ENCODE measurements at regions not wholly inside any gene's neighbourhood (a gene's known extent, or its start where the extent isn't known, plus 50 kb on each side); places are given as distances from the start of the nearest gene placed in this dataset.

GRCh38 chrX:9329056-9329455 lies 135.8 kb upstream of the TBL1X start:
- TF ChIP-seq CBFB (IDR thresholded peaks at IDR 0.05; ENCODE audit: low read depth) (no peak), GABPA (IDR thresholded peaks at IDR 0.05; ENCODE audit: low read depth) (no peak), MTA2 (IDR thresholded peaks at IDR 0.05; ENCODE audit: low read depth) (no peak), CEBPB (IDR thresholded peaks at IDR 0.05; ENCODE audit: borderline replicate concordance in 1 of 2, low read depth in 2 of 2, low read length in 2 of 2) (no peak), POLR2A (IDR thresholded peaks at IDR 0.05; ENCODE audit: low read depth, low read length) (no peak), HCFC1 (IDR thresholded peaks at IDR 0.05; ENCODE audit: low read length) (no peak)
- TF ChIP-seq, protein P1, sequence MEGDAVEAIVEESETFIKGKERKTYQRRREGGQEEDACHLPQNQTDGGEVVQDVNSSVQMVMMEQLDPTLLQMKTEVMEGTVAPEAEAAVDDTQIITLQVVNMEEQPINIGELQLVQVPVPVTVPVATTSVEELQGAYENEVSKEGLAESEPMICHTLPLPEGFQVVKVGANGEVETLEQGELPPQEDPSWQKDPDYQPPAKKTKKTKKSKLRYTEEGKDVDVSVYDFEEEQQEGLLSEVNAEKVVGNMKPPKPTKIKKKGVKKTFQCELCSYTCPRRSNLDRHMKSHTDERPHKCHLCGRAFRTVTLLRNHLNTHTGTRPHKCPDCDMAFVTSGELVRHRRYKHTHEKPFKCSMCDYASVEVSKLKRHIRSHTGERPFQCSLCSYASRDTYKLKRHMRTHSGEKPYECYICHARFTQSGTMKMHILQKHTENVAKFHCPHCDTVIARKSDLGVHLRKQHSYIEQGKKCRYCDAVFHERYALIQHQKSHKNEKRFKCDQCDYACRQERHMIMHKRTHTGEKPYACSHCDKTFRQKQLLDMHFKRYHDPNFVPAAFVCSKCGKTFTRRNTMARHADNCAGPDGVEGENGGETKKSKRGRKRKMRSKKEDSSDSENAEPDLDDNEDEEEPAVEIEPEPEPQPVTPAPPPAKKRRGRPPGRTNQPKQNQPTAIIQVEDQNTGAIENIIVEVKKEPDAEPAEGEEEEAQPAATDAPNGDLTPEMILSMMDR (IDR thresholded peaks at IDR 0.05 in 2 of 3, conservative IDR thresholded peaks at IDR 0.05 in 1 of 3; ENCODE audit: control insufficient read depth in 2 of 3, extremely low read depth in 1 of 3, insufficient read depth in 1 of 3, low read depth in 3 of 3, low read length in 3 of 3): no peak

Data from GM12878 (cell line).